Testis (tissue), 2 donors: ENCODE measurements at regions not wholly inside any gene's neighbourhood (a gene's known extent, or its start where the extent isn't known, plus 50 kb on each side); places are given as distances from the start of the nearest gene placed in this dataset.

Experiments
- DNase-seq: peaks from one replicate; pipeline ENCODE4 v3.0.0-alpha.2; 2019
- H3K27ac ChIP-seq, 2 donors: fragments of 200-600 bp; sonication (generic); one replicate each; pipeline ENCODE4 v1.5.1; 2019
- H3K27me3 ChIP-seq: fragments of 200-600 bp; sonication (generic); one replicate; pipeline ENCODE4 v1.5.1; 2019
- H3K36me3 ChIP-seq: fragments of 200-600 bp; sonication (generic); one replicate; pipeline ENCODE4 v1.5.1; 2017; ENCODE audit warnings: low read depth; ENCODE audit errors: missing control alignments
- H3K4me1 ChIP-seq: fragments of 200-600 bp; sonication (generic); one replicate; pipeline ENCODE4 v1.5.1; 2019
- H3K4me3 ChIP-seq, 2 donors: fragments of 200-600 bp; sonication (generic); one replicate each; pipeline ENCODE4 v1.5.1; 2017 to 2019
- H3K9me3 ChIP-seq: fragments of 200-600 bp; sonication (generic); one replicate; pipeline ENCODE4 v1.5.1; 2017
- CTCF ChIP-seq, 3 experiments: fragments of 450-650 bp in 2 of 3; fragments of 200-600 bp in 1 of 3; sonication (generic) in 1 of 3; IDR thresholded peaks; one replicate each; pipeline ENCODE4 v1.5.1; 2016 to 2019; ENCODE audit warnings: antibody characterized with exemption in 3 of 3, mild to moderate bottlenecking in 2 of 3, moderate library complexity in 1 of 3
- POLR2A ChIP-seq: fragments of 450-650 bp; IDR thresholded peaks from one replicate; pipeline ENCODE4 v1.6.1; 2017; ENCODE audit warnings: antibody characterized with exemption, mild to moderate bottlenecking, moderate library complexity
- WGBS, 2 donors: methylation state at CpG; one replicate each; pipeline ENCODE4 v1.1.5; 2018; 5-methylcytosine and 5-hydroxymethylcytosine counted together
- intact Hi-C: fragments of 100-400 bp; cut with DNase I; formaldehyde crosslinking; loops from one replicate; pipeline ENCODE4 v1.15.1; 2023; ENCODE audit warnings: low total_unique reads

- intact Hi-C loops = no loop called here
These were observed 1089.1 kb upstream of the RAG2 start for GRCh38 chr11:37687130-37687529.

GRCh38 chr11:37671321-37671720 lies 1073.3 kb upstream of the RAG2 start:
- Histone ChIP-seq H3K27ac (no peak overlapping the region), H3K27me3 (no peaks in the 10 kb centered on the region), H3K9me3 (no peaks in the 10 kb centered on the region), H3K36me3 (no peaks in the 10 kb centered on the region), H3K4me1 (no peaks in the 10 kb centered on the region), H3K4me3 (no peak overlapping the region)
- DNase-seq = no peak
- TF ChIP-seq POLR2A (no peak), CTCF (IDR thresholded peaks at IDR 0.05) (no peak)
- intact Hi-C loops = no loop called here

More at GRCh38 chr11:37687130-37687529, 1089.1 kb upstream of the RAG2 start:
- no peak for DNase-seq
- H3K4me1 ChIP-seq = no peaks in the 10 kb centered on the region
- TF ChIP-seq POLR2A = no peak
- no peak for TF ChIP-seq CTCF (IDR thresholded peaks at IDR 0.05)
- no peaks in the 10 kb centered on the region for H3K27me3 ChIP-seq
- no peaks in the 10 kb centered on the region for H3K36me3 ChIP-seq
- H3K27ac ChIP-seq = no peak overlapping the region
- H3K4me3 ChIP-seq = no peak overlapping the region
- H3K9me3 ChIP-seq = no peaks in the 10 kb centered on the region

GRCh38 chr11:37666960-37667359 lies 1068.9 kb upstream of the RAG2 start:
- no peak overlapping the region for H3K4me3 ChIP-seq
- DNase-seq = no peak
- no peaks in the 10 kb centered on the region for H3K36me3 ChIP-seq
- no peak overlapping the region for H3K27ac ChIP-seq
- no peaks in the 10 kb centered on the region for H3K9me3 ChIP-seq
- intact Hi-C loops = no loop called here
- no peak for TF ChIP-seq CTCF (IDR thresholded peaks at IDR 0.05)
- TF ChIP-seq POLR2A = no peak
- H3K27me3 ChIP-seq = no peaks in the 10 kb centered on the region
- H3K4me1 ChIP-seq = no peaks in the 10 kb centered on the region
- WGBS, 2 donors = 84 to 87% methylated on average over 2 of the region's 2 CpGs

GRCh38 chr11:37657645-37658044 lies 1059.6 kb upstream of the RAG2 start:
- Histone ChIP-seq H3K27ac (no peak overlapping the region), H3K36me3 (no peaks in the 10 kb centered on the region), H3K4me1 (no peaks in the 10 kb centered on the region), H3K27me3 (no peaks in the 10 kb centered on the region), H3K4me3 (no peak overlapping the region), H3K9me3 (no peaks in the 10 kb centered on the region)
- 88 to 92% methylated on average over 1 of the region's 1 CpG for WGBS, 2 donors
- intact Hi-C loops = no loop called here
- peak in 1 of 3 experiments; percentile 40 for TF ChIP-seq CTCF (IDR thresholded peaks at IDR 0.05)
- TF ChIP-seq POLR2A = no peak
- no peak for DNase-seq

GRCh38 chr11:37647767-37648166 lies 1049.7 kb upstream of the RAG2 start:
- DNase-seq = no peak
- H3K27ac ChIP-seq = no peak overlapping the region
- no peaks in the 10 kb centered on the region for H3K27me3 ChIP-seq
- 61 to 67% methylated on average over 1 of the region's 1 CpG for WGBS, 2 donors
- no peak overlapping the region for H3K4me3 ChIP-seq
- H3K9me3 ChIP-seq = no peaks in the 10 kb centered on the region
- no peak for TF ChIP-seq POLR2A
- TF ChIP-seq CTCF (IDR thresholded peaks at IDR 0.05) = no peak
- no peaks in the 10 kb centered on the region for H3K36me3 ChIP-seq
- no peaks in the 10 kb centered on the region for H3K4me1 ChIP-seq
- intact Hi-C loops = no loop called here
